ENCODE measurements at regions not wholly inside any gene's neighbourhood (a gene's known extent, or its start where the extent isn't known, plus 50 kb on each side); places are given as distances from the start of the nearest gene placed in this dataset.

- Histone ChIP-seq H2BK20ac (ENCODE audit: low read depth, low read length) (no peak overlapping the region), H4K5ac (ENCODE audit: low read depth, low read length) (no peak overlapping the region), H2AK9ac (replicated peaks; ENCODE audit: low read depth, low read length, poor library complexity) (no peak overlapping the region), H3K36me3 (ENCODE audit: control insufficient read depth, insufficient read depth, low read length) (no peaks in the 10 kb centered on the region), H4K20me1 (ENCODE audit: insufficient read depth, low read length) (no peaks in the 10 kb centered on the region), H2AK5ac (ENCODE audit: low read depth, low read length) (no peak overlapping the region), H4K91ac (ENCODE audit: insufficient read depth, low read depth, low read length) (no peak overlapping the region), H2AFZ (replicated peaks; ENCODE audit: low read length, poor library complexity) (no peak overlapping the region), H2BK5ac (ENCODE audit: low read depth, low read length, poor library complexity, severe bottlenecking) (no peak overlapping the region), H2BK15ac (ENCODE audit: low read depth, low read length) (no peak overlapping the region), H3K14ac (replicated peaks; ENCODE audit: low read depth, low read length) (no peak overlapping the region), H3K27me3 (ENCODE audit: control insufficient read depth, insufficient read depth, low read length) (no peaks in the 10 kb centered on the region), H3K9me1 (ENCODE audit: insufficient read depth, low read length) (no peaks in the 10 kb centered on the region), H3K4me3 (ENCODE audit: insufficient read depth, low read depth, low read length) (no peak overlapping the region), H3K4ac (ENCODE audit: low read depth, low read length) (no peak overlapping the region), H3K9me3 (ENCODE audit: control insufficient read depth, insufficient read depth, low read length) (no peaks in the 10 kb centered on the region), H3K27ac (ENCODE audit: insufficient read depth, low read length) (no peak overlapping the region), H3K4me2 (ENCODE audit: low read depth, low read length) (no peak overlapping the region), H4K8ac (ENCODE audit: low read depth in 2 of 2, low read length in 2 of 2) (no peak overlapping the region), H3K9ac (ENCODE audit: low read depth, low read length) (no peak overlapping the region), H3K23ac (ENCODE audit: low read depth, low read length) (no peak overlapping the region), H3K18ac (ENCODE audit: low read depth, low read length) (no peak overlapping the region), H3K56ac (ENCODE audit: extremely low read depth, insufficient read depth, low read length) (no peak overlapping the region), H2BK120ac (ENCODE audit: low read depth, low read length) (no peak overlapping the region), H3K4me1 (ENCODE audit: control insufficient read depth, insufficient read depth, low read length) (no peaks in the 10 kb centered on the region), H3K79me1 (ENCODE audit: low read depth in 1 of 2, low read length in 2 of 2) (no peaks in the 10 kb centered on the region)
- WGBS, 2 experiments (ENCODE audit: extremely low coverage in 2 of 2, insufficient read length in 1 of 2), result no CpG with 5 or more reads among the region's 2 CpGs
- dilution Hi-C loops (cut with HindIII; ENCODE audit: low sequenced_read_pairs, unreplicated experiment), result no loop called here
- ChIA-PET POLR2A (ENCODE audit: unreplicated experiment) (no interaction called here), CTCF (no interaction called here)
- intact Hi-C loops (cut with micrococcal nuclease), result no loop called here
- in situ Hi-C loops (cut with MboI; ENCODE audit: low sequenced_read_pairs), result no loop called here
- DNase-seq, result no peak
- ATAC-seq (ENCODE audit: low read depth), result no peak
- TF ChIP-seq CEBPB (IDR thresholded peaks at IDR 0.05; ENCODE audit: low read depth, low read length), result no peak
- TF ChIP-seq RCOR1 (IDR thresholded peaks at IDR 0.05; ENCODE audit: insufficient replicate concordance, low read length), result no peak
- no peak for TF ChIP-seq MXI1 (IDR thresholded peaks at IDR 0.05; ENCODE audit: borderline replicate concordance, low read depth, low read length)
- TF ChIP-seq NFE2L2 (IDR thresholded peaks at IDR 0.05; ENCODE audit: low read depth, low read length), result no peak
- no peak for TF ChIP-seq USF2 (IDR thresholded peaks at IDR 0.05; ENCODE audit: low read depth, low read length)
- TF ChIP-seq MAFK (IDR thresholded peaks at IDR 0.05; ENCODE audit: low read depth, low read length), result no peak
- TF ChIP-seq ELK1 (IDR thresholded peaks at IDR 0.05; ENCODE audit: borderline replicate concordance, low read depth, low read length), result no peak
- no peak for TF ChIP-seq POLR2A (IDR thresholded peaks at IDR 0.05; ENCODE audit: low read depth, low read length)
- no peak for TF ChIP-seq RFX5 (IDR thresholded peaks at IDR 0.05; ENCODE audit: low read depth, low read length)
- TF ChIP-seq MAZ (IDR thresholded peaks at IDR 0.05; ENCODE audit: borderline replicate concordance, low read depth, low read length), result no peak
- no peak for TF ChIP-seq BHLHE40 (IDR thresholded peaks at IDR 0.05; ENCODE audit: low read depth, low read length)
- TF ChIP-seq CTCF (conservative IDR thresholded peaks at IDR 0.05; ENCODE audit: low read depth, low read length), result no peak
- no TSS peak for BruUV-seq (replicated peaks)
Observed at GRCh38 chr12:84329938-84330337, 582.7 kb downstream of the SLC6A15 start.

All from IMR-90 (cell line).